ENCODE measurements at regions not wholly inside any gene's neighbourhood (a gene's known extent, or its start where the extent isn't known, plus 50 kb on each side); places are given as distances from the start of the nearest gene placed in this dataset.
"Not testable (repeated sequence)": the region's sequence is repeated elsewhere in the genome, so short reads cannot be mapped to it uniquely, and the experiment has no call there.

DNA sequence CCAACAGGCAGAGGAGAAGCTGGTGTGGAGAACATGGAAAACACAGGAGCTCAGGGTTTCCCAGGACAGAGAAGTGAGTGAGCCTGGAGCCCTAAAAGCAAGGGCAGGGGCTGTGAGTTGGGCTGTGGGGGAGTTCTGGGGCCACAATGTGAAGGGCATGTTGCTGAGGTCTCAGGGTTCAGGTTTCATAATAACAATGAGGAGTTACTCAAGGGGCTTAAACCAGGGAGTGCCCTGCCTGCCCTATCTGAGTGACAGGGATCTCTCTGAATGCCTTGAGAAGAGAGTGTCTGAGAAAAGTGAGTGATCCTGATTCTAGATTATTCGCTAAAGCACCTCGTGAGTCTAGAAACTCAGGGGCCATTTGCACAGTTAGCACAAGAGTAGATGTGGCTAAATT, 129.6 kb downstream of the VPREB1 start:
- Histone ChIP-seq H3K36me3 (replicated peaks in 1 of 2) (no peaks in the 10 kb centered on the region), H3K4me1 (replicated peaks in 1 of 2) (peaks cover 7 to 11% of the 10 kb centered on the region in 2 donors), H3K4me3 (no peak overlapping the region), H3K27me3 (no peaks in the 10 kb centered on the region), H3K27ac (no peak overlapping the region), H3K9me3 (replicated peaks in 1 of 3) (no peaks in the 10 kb centered on the region)
- TF ChIP-seq, protein P1, sequence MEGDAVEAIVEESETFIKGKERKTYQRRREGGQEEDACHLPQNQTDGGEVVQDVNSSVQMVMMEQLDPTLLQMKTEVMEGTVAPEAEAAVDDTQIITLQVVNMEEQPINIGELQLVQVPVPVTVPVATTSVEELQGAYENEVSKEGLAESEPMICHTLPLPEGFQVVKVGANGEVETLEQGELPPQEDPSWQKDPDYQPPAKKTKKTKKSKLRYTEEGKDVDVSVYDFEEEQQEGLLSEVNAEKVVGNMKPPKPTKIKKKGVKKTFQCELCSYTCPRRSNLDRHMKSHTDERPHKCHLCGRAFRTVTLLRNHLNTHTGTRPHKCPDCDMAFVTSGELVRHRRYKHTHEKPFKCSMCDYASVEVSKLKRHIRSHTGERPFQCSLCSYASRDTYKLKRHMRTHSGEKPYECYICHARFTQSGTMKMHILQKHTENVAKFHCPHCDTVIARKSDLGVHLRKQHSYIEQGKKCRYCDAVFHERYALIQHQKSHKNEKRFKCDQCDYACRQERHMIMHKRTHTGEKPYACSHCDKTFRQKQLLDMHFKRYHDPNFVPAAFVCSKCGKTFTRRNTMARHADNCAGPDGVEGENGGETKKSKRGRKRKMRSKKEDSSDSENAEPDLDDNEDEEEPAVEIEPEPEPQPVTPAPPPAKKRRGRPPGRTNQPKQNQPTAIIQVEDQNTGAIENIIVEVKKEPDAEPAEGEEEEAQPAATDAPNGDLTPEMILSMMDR (IDR thresholded peaks at IDR 0.05) = no peak
- whole genome bisulfite sequencing, 4 donors = 25 to 81% (median 58%) methylated on average over 2 of the region's 2 CpGs
- no peak for DNase-seq
- intact Hi-C loops (cut with DNase I) = no loop called here

GRCh38 chr22:22374579-22374978, 130.0 kb downstream of the VPREB1 start:
- H3K4me1 ChIP-seq (replicated peaks in 1 of 2) = peaks cover 7 to 11% of the 10 kb centered on the region in 2 donors
- DNase-seq = no peak
- TF ChIP-seq, protein P1 (IDR thresholded peaks at IDR 0.05) = no peak
- no peak for TF ChIP-seq POLR2A (IDR thresholded peaks at IDR 0.05)
- no peaks in the 10 kb centered on the region for H3K36me3 ChIP-seq (replicated peaks in 1 of 2)
- H3K27ac ChIP-seq = no peak overlapping the region
- H3K4me3 ChIP-seq = no peak overlapping the region
- no peaks in the 10 kb centered on the region for H3K27me3 ChIP-seq
- H3K9me3 ChIP-seq (replicated peaks in 1 of 3) = no peaks in the 10 kb centered on the region
- WGBS, 4 donors = 70 to 77% (median 73%) methylated on average over 5 of the region's 5 CpGs
- intact Hi-C loops (cut with DNase I) = no loop called here

DNA sequence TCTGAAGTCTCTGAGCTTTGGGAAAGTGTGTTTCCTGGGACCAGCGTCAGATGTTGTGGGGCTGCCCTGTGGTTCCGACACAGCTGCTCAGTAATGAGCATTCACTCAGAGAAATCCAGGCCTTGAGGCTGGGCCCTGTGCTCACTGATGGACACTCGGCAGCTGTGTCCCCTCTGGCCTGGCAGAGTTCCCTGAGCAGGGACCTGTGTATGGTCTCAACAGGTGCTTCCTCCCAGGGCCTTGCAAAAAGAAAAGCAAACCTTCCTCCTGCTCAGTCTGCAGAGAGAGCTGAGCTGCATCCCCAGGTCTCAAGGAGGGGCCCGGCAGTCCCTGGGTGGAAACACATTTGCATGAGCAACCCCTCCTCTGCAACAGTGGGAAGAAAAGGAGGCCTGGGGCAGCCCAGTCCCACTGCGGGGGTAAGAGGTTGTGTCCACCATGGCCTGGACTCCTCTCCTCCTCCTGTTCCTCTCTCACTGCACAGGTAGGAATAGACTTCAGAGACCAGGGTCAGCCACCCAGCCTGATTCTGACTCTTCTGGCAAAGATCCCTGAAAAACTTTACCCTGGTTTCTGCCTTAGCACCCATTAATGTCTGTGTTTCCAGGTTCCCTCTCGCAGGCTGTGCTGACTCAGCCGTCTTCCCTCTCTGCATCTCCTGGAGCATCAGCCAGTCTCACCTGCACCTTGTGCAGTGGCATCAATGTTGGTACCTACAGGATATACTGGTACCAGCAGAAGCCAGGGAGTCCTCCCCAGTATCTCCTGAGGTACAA, 131.2 kb downstream of the VPREB1 start:
- no peak for DNase-seq
- 58 to 77% (median 64%) methylated on average over 7 of the region's 7 CpGs for WGBS, 4 donors
- Histone ChIP-seq H3K36me3 (replicated peaks in 1 of 2) (no peaks in the 10 kb centered on the region), H3K4me3 (no peak overlapping the region), H3K4me1 (replicated peaks in 1 of 2) (peaks cover 7 to 8% of the 10 kb centered on the region in 2 donors), H3K9me3 (replicated peaks in 1 of 3) (no peaks in the 10 kb centered on the region), H3K27ac (no peak overlapping the region), H3K27me3 (no peaks in the 10 kb centered on the region)
- intact Hi-C loops (cut with DNase I) = no loop called here
- no peak for TF ChIP-seq POLR2A (IDR thresholded peaks at IDR 0.05)

GRCh38 chr22:22376352-22376706, 131.7 kb downstream of the VPREB1 start:
- H3K9me3 ChIP-seq (replicated peaks in 1 of 3) = no peaks in the 10 kb centered on the region
- no peak overlapping the region for H3K4me3 ChIP-seq
- no peaks in the 10 kb centered on the region for H3K36me3 ChIP-seq (replicated peaks in 1 of 2)
- peaks cover 3 to 4% of the 10 kb centered on the region in 2 donors for H3K4me1 ChIP-seq (replicated peaks in 1 of 2)
- intact Hi-C loops (cut with DNase I) = no loop called here
- 50 to 57% (median 54%) methylated on average over 1 to 3 of the region's 3 CpGs for WGBS, 4 donors
- H3K27ac ChIP-seq = no peak overlapping the region
- no peak for DNase-seq
- TF ChIP-seq, protein P1 (IDR thresholded peaks at IDR 0.05) = no peak
- H3K27me3 ChIP-seq = no peaks in the 10 kb centered on the region

DNA sequence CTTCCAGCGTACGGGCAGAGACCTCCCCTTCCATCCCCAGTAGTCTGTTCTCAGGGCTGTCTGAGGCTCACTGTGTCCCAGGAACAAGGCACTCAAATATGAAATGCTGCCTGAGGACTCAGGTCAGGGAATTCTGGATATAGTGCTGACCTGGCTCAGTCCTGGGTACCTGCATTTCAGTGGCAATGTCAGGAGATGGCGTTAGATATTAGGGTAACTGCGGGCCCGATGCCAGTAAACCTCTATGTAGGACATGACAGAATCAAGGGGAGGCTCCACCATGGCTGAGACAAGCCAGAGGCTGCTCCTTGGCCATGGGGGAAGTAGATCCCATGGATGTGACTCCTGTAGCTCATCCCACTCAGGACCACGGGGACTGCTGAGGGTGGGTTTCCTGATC, 131.7 kb downstream of the ZNF280B start:
- intact Hi-C loops (cut with DNase I); H3K4me1 ChIP-seq (replicated peaks in 1 of 2); H3K36me3 ChIP-seq (replicated peaks in 1 of 2); H3K27ac ChIP-seq; H3K27me3 ChIP-seq; DNase-seq; H3K9me3 ChIP-seq (replicated peaks in 1 of 3); H3K4me3 ChIP-seq: not testable (repeated sequence)
- WGBS, 4 donors = 63 to 83% (median 73%) methylated on average over 5 to 6 of the region's 6 CpGs

Measured in adrenal gland (tissue), 9 donors.